PC-9 (cell line): ENCODE measurements at regions not wholly inside any gene's neighbourhood (a gene's known extent, or its start where the extent isn't known, plus 50 kb on each side); places are given as distances from the start of the nearest gene placed in this dataset.

Experiments
- BruUV-seq: library from RNA; stranded (reverse); fragments of 400-500 nt; replicated peaks from 2 replicates; lab custom pipeline; 2021; lab: Mats Ljungman, UMichigan
- CTCF ChIA-PET: fragments of 300-600 bp; sonication (Branson Sonifier 250); formaldehyde crosslinking; loops from one replicate; lab custom pipeline; 2022; ENCODE audit warnings: antibody characterized with exemption; lab: Charles Lee
- POLR2A ChIA-PET: fragments of 300-600 bp; sonication (Branson Sonifier 250); formaldehyde crosslinking; loops from one replicate; lab custom pipeline; 2022; ENCODE audit warnings: antibody characterized with exemption; ENCODE audit not compliant: unreplicated experiment; lab: Charles Lee
- DNase-seq, 2 experiments: peaks; one replicate each; pipeline versions ENCODE4 v3.0.0 to v3.0.0-alpha.2; 2015 to 2022; ENCODE audit warnings: mixed read lengths in 1 of 2
- H2AFZ ChIP-seq: fragments of 200-600 bp; sonication (generic); 2 replicates; pipeline ENCODE4 v1.8.1; 2017; ENCODE audit warnings: antibody characterized with exemption
- H3F3A ChIP-seq: fragments of 200-600 bp; sonication (generic); 2 replicates; pipeline ENCODE4 v1.8.1; 2017; ENCODE audit warnings: antibody characterized with exemption, mild to moderate bottlenecking, low read depth; ENCODE audit not compliant: insufficient read depth
- H3K27ac ChIP-seq: fragments of 200-600 bp; sonication (generic); 2 replicates; pipeline ENCODE4 v1.6.1; 2016; ENCODE audit warnings: mixed run types
- H3K27me3 ChIP-seq: fragments of 200-600 bp; sonication (generic); 2 replicates; pipeline ENCODE4 v1.6.1; 2016; ENCODE audit warnings: low read depth, mixed run types; ENCODE audit not compliant: insufficient read depth
- H3K36me3 ChIP-seq: fragments of 200-600 bp; sonication (generic); 2 replicates; pipeline ENCODE4 v1.6.1; 2016; ENCODE audit warnings: low read depth, mixed run types
- H3K4me1 ChIP-seq: fragments of 200-600 bp; sonication (generic); replicated peaks from 2 replicates; pipeline ENCODE4 v1.6.1; 2016; ENCODE audit warnings: mixed run types; ENCODE audit not compliant: insufficient read depth
- H3K4me2 ChIP-seq: fragments of 200-600 bp; sonication (generic); 2 replicates; pipeline ENCODE4 v1.6.1; 2017; ENCODE audit warnings: mixed run types
- H3K4me3 ChIP-seq: fragments of 200-600 bp; sonication (generic); 2 replicates; pipeline ENCODE4 v1.6.1; 2016; ENCODE audit warnings: mixed run types
- H3K79me2 ChIP-seq: fragments of 200-600 bp; sonication (generic); 2 replicates; pipeline ENCODE4 v1.6.1; 2017; ENCODE audit warnings: low read depth, mixed run types
- H3K9me2 ChIP-seq: fragments of 200-600 bp; sonication (generic); 2 replicates; pipeline ENCODE4 v1.8.1; 2017; ENCODE audit warnings: mild to moderate bottlenecking; ENCODE audit not compliant: insufficient read depth
- H3K9me3 ChIP-seq: fragments of 200-600 bp; sonication (generic); 2 replicates; pipeline ENCODE4 v1.8.1; 2016; ENCODE audit warnings: low read depth; ENCODE audit not compliant: insufficient read depth
- H4K20me1 ChIP-seq: fragments of 200-600 bp; sonication (generic); 2 replicates; pipeline ENCODE4 v1.8.1; 2017; ENCODE audit not compliant: insufficient read depth
- EZH2 ChIP-seq: fragments of 200-600 bp; sonication (generic); IDR thresholded peaks from 2 replicates; pipeline ENCODE4 v1.8.0; 2017; ENCODE audit warnings: antibody characterized with exemption, low read depth
- intact Hi-C: fragments of 100-400 bp; cut with micrococcal nuclease; formaldehyde crosslinking; loops from one replicate; pipeline ENCODE4 v1.10.0; 2022; ENCODE audit not compliant: unreplicated experiment
- TF ChIP-seq, protein P1 (sequence below): fragments of 200-600 bp; sonication (generic); conservative IDR thresholded peaks from 2 replicates; pipeline ENCODE4 v1.6.1; 2017; ENCODE audit warnings: mixed run types, antibody characterized with exemption, mild to moderate bottlenecking, moderate library complexity

DNA sequence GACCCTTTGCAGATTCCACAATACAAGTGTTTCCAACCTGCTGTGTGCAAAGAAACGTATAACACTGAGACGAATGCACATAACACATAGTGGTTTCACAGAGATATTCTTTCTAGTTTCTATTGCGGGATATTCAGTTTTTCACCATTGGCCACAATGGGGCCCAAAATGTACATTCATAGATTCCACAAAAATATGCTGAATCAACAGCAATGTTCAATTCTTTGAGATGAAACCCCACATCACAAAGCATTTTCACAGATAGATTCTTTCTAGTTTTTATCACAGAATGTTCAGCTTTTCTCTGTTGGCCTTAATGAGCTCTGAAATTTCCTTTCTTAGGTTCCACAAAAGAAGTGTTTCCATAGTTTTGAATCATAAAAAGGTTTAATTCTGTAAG, 2472.3 kb downstream of the TP53TG3F start:
- no peaks in the 10 kb centered on the region for H3K27me3 ChIP-seq
- ChIA-PET CTCF (no interaction called here), POLR2A (no interaction called here)
- H3K9me3 ChIP-seq, result 0 out of 2 replicates have a peak, but pooled peaks cover 5% of the 10 kb centered on the region
- TF ChIP-seq, protein P1, sequence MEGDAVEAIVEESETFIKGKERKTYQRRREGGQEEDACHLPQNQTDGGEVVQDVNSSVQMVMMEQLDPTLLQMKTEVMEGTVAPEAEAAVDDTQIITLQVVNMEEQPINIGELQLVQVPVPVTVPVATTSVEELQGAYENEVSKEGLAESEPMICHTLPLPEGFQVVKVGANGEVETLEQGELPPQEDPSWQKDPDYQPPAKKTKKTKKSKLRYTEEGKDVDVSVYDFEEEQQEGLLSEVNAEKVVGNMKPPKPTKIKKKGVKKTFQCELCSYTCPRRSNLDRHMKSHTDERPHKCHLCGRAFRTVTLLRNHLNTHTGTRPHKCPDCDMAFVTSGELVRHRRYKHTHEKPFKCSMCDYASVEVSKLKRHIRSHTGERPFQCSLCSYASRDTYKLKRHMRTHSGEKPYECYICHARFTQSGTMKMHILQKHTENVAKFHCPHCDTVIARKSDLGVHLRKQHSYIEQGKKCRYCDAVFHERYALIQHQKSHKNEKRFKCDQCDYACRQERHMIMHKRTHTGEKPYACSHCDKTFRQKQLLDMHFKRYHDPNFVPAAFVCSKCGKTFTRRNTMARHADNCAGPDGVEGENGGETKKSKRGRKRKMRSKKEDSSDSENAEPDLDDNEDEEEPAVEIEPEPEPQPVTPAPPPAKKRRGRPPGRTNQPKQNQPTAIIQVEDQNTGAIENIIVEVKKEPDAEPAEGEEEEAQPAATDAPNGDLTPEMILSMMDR, result no peak
- TF ChIP-seq EZH2, result no peak
- no peak overlapping the region for H3K4me2 ChIP-seq
- no peaks in the 10 kb centered on the region for H3K9me2 ChIP-seq
- no peaks in the 10 kb centered on the region for H3K79me2 ChIP-seq
- H3K27ac ChIP-seq, result no peak overlapping the region
- H2AFZ ChIP-seq, result no peak overlapping the region
- no peaks in the 10 kb centered on the region for H4K20me1 ChIP-seq
- DNase-seq, result no peak
- intact Hi-C loops, result no loop called here
- no TSS peak for BruUV-seq
- no peaks in the 10 kb centered on the region for H3K4me1 ChIP-seq
- no peaks in the 10 kb centered on the region for H3K36me3 ChIP-seq
- H3K4me3 ChIP-seq, result no peak overlapping the region
- no peaks in the 10 kb centered on the region for H3F3A ChIP-seq
